Stimulated activated naive CD8-positive, alpha-beta T cell treated with anti-CD3 and anti-CD28 coated beads, Interleukin-15, Interleukin-2, amounts not matched to agents 100 ng/mL and 50 ng/mL, for 24 hours (primary cell): ENCODE measurements at regions not wholly inside any gene's neighbourhood (a gene's known extent, or its start where the extent isn't known, plus 50 kb on each side); places are given as distances from the start of the nearest gene placed in this dataset.
"Not testable (repeated sequence)": the region's sequence is repeated elsewhere in the genome, so short reads cannot be mapped to it uniquely, and the experiment has no call there.

Experiments used
- H3K27ac Mint-ChIP-seq: one replicate; pipeline ENCODE4 v1.8.0; 2021; ENCODE audit warnings: mild to moderate bottlenecking, mixed read lengths
- H3K27me3 Mint-ChIP-seq: one replicate; pipeline ENCODE4 v1.8.0; 2021; ENCODE audit warnings: mixed read lengths
- H3K36me3 Mint-ChIP-seq: one replicate; pipeline ENCODE4 v1.8.0; 2021; ENCODE audit warnings: low read depth, mixed read lengths
- H3K4me1 Mint-ChIP-seq: one replicate; pipeline ENCODE4 v1.8.0; 2021; ENCODE audit warnings: low read depth, mixed read lengths
- H3K4me3 Mint-ChIP-seq: one replicate; pipeline ENCODE4 v1.8.0; 2021; ENCODE audit warnings: mild to moderate bottlenecking, mixed read lengths
- H3K9me3 Mint-ChIP-seq: one replicate; pipeline ENCODE4 v1.8.0; 2021; ENCODE audit warnings: mixed read lengths

DNA sequence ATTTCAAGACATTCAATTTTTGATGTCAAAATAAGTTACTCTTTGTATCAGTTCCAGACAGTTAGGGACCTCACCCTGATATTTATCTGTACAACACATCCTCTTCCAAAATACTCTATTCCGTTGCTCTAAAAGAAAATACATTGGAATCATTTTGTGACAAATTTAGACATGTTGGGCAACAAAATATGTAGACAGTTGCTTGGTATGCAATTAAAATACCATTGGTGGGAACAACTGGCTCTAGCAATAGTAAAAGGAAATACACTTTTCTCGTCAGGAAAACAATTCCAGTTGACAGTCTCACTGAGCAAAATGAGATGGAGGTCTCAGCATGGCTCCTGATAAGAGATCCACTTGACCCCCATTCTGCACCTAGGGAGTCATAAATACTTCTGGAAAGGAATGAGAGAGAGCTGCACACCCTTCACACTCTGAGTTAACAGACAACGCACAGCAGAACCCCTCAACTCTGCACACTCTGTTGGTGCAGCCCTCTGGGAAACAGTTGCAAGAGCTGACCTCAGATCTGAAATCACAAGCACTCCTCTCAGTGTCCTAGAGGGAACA lies 171.3 kb upstream of the NT5E start:
- H3K36me3 Mint-ChIP-seq = no peaks in the 10 kb centered on the region
- no peaks in the 10 kb centered on the region for H3K27me3 Mint-ChIP-seq
- H3K4me1 Mint-ChIP-seq = no peaks in the 10 kb centered on the region
- peaks cover 9% of the 10 kb centered on the region for H3K9me3 Mint-ChIP-seq
- H3K4me3 Mint-ChIP-seq = no peak overlapping the region
- H3K27ac Mint-ChIP-seq = no peak overlapping the region

DNA sequence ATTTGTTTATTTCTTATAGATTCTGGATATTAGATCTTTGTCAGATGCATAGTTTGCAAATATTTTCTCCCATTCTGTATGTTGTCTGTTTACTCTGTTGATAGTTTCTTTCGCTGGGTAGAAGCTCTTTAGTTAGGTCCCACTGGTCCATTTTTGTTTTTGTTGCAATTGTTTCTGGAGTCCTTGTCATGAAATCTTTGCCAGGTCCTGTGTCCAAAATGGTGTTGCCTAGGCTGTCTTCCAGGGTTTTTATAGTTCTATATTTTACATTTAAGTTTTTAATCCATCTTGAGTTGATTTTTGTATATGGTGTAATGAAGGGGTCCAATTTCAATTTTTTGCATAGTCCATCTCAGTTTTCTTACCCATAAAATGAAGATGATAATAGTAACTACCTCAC lies 173.9 kb upstream of the NT5E start:
- not testable (repeated sequence) for H3K4me3 Mint-ChIP-seq, H3K27ac Mint-ChIP-seq, H3K27me3 Mint-ChIP-seq, H3K4me1 Mint-ChIP-seq, H3K36me3 Mint-ChIP-seq, H3K9me3 Mint-ChIP-seq

DNA sequence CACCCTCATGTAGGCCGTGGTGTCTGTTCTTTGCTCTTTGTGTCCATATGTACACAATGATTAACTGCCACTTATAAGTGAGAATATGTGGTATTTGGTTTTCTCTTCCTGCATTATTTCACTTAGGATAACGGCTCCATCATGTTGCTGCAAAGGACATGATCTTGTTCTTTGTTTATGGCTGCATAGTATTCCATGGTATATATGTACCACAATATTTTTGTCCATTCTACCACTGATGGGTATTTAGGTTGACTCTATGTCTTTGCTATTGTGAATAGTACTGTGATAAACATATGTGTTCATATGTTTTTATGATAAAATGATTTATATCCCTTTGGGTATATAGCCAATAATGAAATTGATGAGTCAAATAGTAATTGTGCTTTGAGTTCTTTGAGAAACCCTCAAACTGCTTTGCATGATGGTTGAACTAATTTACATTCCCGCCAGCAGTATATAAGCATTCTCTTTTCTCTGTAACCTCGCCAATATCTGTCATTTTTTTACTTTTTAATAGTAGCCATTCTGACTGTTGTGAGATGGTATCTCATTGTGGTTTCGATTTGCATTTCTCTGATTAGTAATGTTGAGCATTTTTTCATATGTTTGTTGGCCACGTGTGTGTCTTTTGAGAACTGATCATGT lies 174.4 kb upstream of the NT5E start:
- Mint-ChIP-seq H3K4me1 (no peaks in the 10 kb centered on the region), H3K9me3 (peaks cover 9% of the 10 kb centered on the region), H3K36me3 (no peaks in the 10 kb centered on the region), H3K27ac (no peak overlapping the region), H3K4me3 (no peak overlapping the region), H3K27me3 (no peaks in the 10 kb centered on the region)

DNA sequence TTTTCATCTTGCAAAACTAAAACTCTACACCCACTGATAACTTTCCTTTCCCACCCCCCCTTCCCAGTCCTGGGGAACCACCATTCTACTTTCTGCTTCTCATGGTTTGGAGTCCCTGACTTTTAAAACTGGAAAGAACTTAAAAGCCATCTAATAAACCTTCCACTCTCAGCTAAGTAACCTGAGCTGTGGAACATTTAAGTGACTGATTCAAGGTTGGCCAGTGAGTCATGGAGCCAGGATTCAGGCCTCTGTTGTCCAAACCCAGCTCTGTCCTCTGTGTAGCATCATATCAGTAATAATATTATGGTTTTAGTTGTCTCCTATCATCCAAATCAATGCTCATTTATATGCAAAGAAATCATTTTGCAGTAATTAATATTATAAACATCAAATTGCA lies 176.0 kb upstream of the NT5E start:
- H3K36me3 Mint-ChIP-seq = no peaks in the 10 kb centered on the region
- H3K27ac Mint-ChIP-seq = no peak overlapping the region
- H3K4me3 Mint-ChIP-seq = no peak overlapping the region
- H3K9me3 Mint-ChIP-seq = peaks cover 9% of the 10 kb centered on the region
- H3K4me1 Mint-ChIP-seq = no peaks in the 10 kb centered on the region
- no peaks in the 10 kb centered on the region for H3K27me3 Mint-ChIP-seq

DNA sequence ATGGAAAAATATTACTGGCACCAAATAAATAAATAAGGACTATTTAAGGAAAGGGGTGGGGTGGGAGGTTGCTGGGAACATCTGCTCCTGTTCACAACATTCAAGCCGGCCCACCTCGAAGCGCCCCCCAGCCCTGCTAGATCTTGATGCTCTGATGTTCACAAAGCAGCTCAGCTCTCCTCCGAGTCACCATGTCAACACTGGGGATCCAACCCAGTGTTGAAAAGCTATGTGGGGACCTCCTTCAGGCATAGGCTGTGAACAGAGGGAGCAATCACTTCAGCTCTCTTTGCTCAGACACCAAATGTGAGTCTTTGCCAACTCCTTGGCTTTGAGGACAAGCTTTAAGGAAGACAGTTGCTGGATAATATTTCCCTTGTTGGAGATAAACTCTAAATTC lies 176.8 kb upstream of the NT5E start:
- Mint-ChIP-seq H3K4me3 (no peak overlapping the region), H3K36me3 (no peaks in the 10 kb centered on the region), H3K27ac (no peak overlapping the region), H3K4me1 (no peaks in the 10 kb centered on the region), H3K27me3 (no peaks in the 10 kb centered on the region), H3K9me3 (peaks cover 9% of the 10 kb centered on the region)

DNA sequence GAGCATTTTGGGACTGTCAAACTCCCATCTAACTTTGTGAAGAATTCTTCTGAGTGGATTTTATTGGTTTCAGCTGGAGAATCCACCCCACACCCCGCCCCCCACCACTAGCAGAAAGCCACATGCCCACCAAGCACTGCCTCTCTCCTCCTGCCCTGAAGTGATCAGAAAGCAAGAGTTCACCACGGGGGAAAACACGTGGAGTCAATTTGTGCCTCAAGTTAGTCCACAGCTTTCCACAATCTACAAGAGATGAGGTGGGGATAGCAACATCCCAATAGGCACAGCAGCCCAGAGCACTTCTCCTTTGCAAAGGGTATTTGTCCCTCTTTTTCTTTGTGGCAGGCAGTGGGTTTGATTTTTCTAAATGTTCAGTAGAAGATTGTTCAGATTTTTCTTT lies 177.3 kb upstream of the NT5E start:
- H3K36me3 Mint-ChIP-seq = no peaks in the 10 kb centered on the region
- H3K27ac Mint-ChIP-seq = no peak overlapping the region
- H3K9me3 Mint-ChIP-seq = peaks cover 9% of the 10 kb centered on the region
- H3K27me3 Mint-ChIP-seq = no peaks in the 10 kb centered on the region
- H3K4me1 Mint-ChIP-seq = no peaks in the 10 kb centered on the region
- no peak overlapping the region for H3K4me3 Mint-ChIP-seq

DNA sequence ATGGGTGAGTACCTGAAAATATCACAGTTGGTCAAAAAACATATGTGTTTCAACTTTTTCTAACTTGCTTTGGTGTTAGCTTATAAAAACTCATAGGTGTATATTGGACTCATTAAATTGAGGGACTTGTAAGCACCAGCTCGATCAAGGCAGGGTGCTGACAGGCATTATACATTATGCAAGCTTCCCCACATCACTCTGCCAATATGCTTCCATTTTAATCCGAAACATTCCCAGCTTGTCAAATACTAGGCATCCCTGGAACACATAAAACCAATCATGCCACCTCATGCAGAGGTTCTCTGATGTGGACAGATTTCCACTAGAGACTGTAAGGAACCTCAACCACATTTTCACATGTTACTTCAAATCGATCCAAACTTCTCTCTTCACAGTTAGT lies 187.3 kb upstream of the NT5E start:
- Mint-ChIP-seq H3K27me3 (no peaks in the 10 kb centered on the region), H3K36me3 (no peaks in the 10 kb centered on the region), H3K27ac (no peak overlapping the region), H3K9me3 (peaks cover 5% of the 10 kb centered on the region), H3K4me3 (no peak overlapping the region), H3K4me1 (no peaks in the 10 kb centered on the region)

DNA sequence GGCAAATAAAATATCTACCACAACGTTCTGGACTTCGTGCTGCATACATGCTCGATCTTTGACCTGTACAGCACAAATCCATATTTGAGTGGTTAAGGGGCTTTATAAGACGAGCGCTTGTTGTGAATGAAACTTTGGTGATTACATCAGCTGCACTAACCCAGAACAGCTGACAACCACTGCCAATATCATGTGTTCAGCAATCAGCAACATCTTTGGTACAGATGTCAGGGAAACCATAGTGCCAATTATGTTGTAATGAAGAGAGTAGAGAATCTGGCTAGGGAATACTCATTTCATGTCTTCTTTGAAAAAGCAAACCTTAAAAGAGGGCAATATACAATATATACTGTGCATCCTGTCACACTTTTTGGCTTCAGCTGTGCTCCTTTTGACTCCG lies 188.6 kb upstream of the NT5E start:
- no peaks in the 10 kb centered on the region for H3K36me3 Mint-ChIP-seq

DNA sequence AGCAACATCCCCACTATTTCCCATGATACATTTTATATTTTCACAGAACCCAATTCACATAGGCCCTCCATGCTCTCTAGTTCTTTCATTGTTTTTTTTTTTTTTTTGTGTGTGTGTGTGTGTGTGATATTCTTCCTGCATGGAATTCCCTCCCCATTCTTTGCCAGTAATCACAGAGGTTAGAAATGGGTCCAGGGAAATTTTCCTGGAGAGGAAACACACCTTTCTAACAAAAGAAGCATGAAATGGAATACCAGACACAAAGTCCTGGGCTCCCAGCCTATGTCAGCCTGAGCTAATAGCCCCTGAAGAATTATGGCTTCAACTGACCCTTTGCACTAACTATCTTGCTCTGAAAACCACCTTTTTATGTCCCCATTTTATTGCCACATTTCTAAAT lies 194.2 kb upstream of the NT5E start:
- peaks cover 12% of the 10 kb centered on the region for H3K27me3 Mint-ChIP-seq
- H3K4me3 Mint-ChIP-seq = no peak overlapping the region
- peaks cover 6% of the 10 kb centered on the region for H3K9me3 Mint-ChIP-seq
- H3K27ac Mint-ChIP-seq = no peak overlapping the region
- no peaks in the 10 kb centered on the region for H3K4me1 Mint-ChIP-seq
- no peaks in the 10 kb centered on the region for H3K36me3 Mint-ChIP-seq

More for the DNA sequence above, 188.6 kb upstream of the NT5E start:
- Mint-ChIP-seq H3K27ac (no peak overlapping the region), H3K4me3 (no peak overlapping the region), H3K4me1 (no peaks in the 10 kb centered on the region), H3K27me3 (no peaks in the 10 kb centered on the region), H3K9me3 (peaks cover 3% of the 10 kb centered on the region)

DNA sequence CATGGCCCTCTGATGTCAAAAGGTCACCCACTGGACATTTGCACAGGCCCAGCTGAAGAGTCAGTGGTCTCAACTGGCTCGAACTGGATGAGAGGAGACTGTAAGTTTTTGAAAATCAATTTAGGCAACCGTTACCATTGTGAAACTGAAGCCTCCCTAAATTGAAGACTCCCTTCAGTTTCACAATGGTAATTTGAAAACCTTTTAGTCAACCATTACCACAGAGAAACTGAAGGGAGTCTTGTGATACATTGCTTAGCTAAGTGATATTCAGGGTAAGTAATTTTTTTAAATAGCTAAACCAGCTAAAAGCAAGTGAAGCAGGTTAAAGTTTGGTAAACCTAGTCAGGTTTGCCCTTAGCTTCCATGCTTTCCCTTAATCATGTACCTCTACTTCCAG lies 197.3 kb upstream of the NT5E start:
- Mint-ChIP-seq H3K4me3 (no peak overlapping the region), H3K36me3 (no peaks in the 10 kb centered on the region), H3K9me3 (peaks cover 6% of the 10 kb centered on the region), H3K27me3 (peaks cover 12% of the 10 kb centered on the region), H3K27ac (no peak overlapping the region), H3K4me1 (no peaks in the 10 kb centered on the region)

DNA sequence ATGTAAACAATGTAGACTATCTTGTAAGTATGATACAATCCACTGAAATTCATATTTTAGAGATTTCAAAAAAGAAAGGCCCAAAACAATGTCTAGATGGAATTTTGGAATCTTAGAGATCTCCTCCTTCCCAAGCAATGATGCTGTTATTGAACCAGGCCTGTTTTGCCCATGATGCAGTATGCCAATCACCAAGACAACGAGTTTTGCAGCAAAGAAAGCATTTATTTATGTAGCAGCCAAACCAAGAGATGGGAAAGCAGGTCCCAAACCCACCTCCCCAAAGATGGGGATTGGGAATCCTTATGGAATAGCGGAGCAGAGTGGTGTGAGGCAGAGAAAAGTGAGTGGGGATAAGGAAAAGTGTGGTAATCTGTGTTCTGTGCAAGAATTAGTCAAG lies 197.8 kb upstream of the NT5E start:
- peaks cover 12% of the 10 kb centered on the region for H3K27me3 Mint-ChIP-seq
- no peak overlapping the region for H3K4me3 Mint-ChIP-seq
- H3K4me1 Mint-ChIP-seq = no peaks in the 10 kb centered on the region
- H3K36me3 Mint-ChIP-seq = no peaks in the 10 kb centered on the region
- H3K9me3 Mint-ChIP-seq = peaks cover 6% of the 10 kb centered on the region
- H3K27ac Mint-ChIP-seq = no peak overlapping the region

DNA sequence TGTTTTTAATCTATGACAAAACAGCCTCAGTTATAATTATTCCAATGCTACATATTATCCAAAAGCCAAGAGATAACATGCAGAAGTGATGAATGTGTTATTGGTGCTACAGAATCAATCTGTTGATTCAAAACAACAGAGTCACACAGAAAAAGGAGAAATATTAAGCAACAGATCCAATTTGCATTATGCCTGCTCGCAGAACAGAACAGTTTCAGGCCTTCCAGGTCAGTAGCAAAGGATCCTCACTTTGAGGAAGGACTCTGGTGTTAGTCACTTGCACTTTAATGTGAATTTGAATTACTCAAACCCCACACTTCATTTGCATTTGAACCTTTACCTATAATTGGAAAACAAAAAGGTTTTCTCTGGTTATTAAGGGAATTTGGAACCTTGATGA lies 198.6 kb upstream of the NT5E start:
- Mint-ChIP-seq H3K36me3 (no peaks in the 10 kb centered on the region), H3K9me3 (peaks cover 6% of the 10 kb centered on the region), H3K4me1 (no peaks in the 10 kb centered on the region), H3K27ac (no peak overlapping the region), H3K27me3 (peaks cover 12% of the 10 kb centered on the region), H3K4me3 (no peak overlapping the region)

DNA sequence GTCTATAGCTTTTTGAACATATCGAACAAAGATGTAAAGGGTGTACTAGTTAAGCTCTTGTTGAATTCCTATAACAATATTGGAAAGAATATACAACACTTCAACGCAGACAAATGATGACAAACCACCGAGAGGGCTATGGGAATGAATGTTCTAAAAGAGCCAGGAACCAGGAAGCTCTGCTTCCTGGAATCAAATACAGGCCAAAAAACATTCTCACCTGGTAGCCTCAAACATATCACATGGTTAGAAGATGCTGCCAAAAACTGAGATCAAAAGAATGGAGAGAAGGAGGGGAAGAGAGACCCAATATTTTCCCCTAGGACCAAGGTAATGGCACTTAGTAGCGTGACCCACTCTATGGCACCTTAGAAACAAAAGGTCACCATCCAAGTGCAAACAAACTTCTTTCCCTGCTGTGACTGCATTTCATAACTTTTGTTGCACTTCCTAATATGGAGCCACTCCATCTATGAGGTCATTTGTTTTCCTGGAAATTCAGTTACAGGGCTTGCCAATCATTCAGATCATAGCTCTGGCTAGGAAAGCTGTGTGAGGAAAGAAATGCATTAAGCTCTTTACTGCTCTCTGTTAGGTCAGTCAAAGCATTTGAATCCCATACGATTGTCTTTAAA lies 199.2 kb upstream of the NT5E start:
- Mint-ChIP-seq H3K27ac (no peak overlapping the region), H3K36me3 (no peaks in the 10 kb centered on the region)

DNA sequence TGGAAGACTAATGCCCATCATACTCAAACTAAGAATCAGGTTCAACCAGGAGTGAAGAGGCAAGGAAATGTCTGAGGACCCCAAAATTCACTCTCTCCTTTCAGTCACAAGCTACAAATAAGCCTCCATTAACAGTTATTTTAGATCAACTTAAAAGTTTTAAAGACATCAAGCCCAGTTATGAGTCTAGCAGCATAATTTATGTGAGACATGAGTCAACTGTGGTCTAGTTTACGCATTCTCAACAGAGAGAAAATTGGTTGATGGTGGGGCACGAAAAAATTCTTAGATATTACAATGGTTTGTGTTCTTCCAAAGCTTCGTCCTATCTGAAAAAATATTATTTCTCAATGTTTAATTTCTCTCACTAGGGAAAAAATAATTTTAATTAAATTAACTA lies 204.9 kb upstream of the NT5E start:
- no peak overlapping the region for H3K27ac Mint-ChIP-seq
- H3K4me1 Mint-ChIP-seq = no peaks in the 10 kb centered on the region
- no peak overlapping the region for H3K4me3 Mint-ChIP-seq
- H3K9me3 Mint-ChIP-seq = no peaks in the 10 kb centered on the region
- H3K27me3 Mint-ChIP-seq = no peaks in the 10 kb centered on the region
- H3K36me3 Mint-ChIP-seq = no peaks in the 10 kb centered on the region

More for the DNA sequence above, 199.2 kb upstream of the NT5E start:
- peaks cover 12% of the 10 kb centered on the region for H3K27me3 Mint-ChIP-seq
- H3K4me3 Mint-ChIP-seq = no peak overlapping the region
- peaks cover 6% of the 10 kb centered on the region for H3K9me3 Mint-ChIP-seq
- H3K4me1 Mint-ChIP-seq = no peaks in the 10 kb centered on the region

DNA sequence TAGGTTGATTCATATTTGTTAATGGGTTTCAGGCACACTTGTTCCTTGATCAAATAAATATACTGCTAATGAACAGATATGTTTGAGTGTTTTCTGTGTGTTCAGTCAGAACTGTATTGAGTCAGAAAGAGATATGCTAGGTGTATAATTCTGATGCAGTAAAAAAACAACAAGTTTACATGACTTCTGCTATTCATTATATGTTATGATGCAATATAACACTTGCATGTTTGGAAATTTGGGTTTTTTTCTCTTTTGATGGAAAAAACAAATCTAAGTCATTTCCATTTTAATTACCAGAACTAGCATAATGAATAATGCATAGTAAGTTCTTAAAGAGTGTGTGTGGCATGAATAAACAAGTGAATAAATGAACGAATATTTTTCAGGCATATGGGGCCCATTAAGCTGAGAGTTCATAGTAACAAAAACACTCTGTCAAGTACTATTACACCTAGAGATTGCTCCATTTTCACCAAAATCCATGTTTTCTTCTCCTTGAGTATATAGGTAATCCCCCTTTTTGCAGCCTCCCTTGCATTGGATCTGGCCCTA lies 208.3 kb upstream of the NT5E start:
- Mint-ChIP-seq H3K36me3 (no peaks in the 10 kb centered on the region), H3K27ac (no peak overlapping the region), H3K4me3 (no peak overlapping the region), H3K27me3 (no peaks in the 10 kb centered on the region), H3K9me3 (no peaks in the 10 kb centered on the region), H3K4me1 (no peaks in the 10 kb centered on the region)
